Middle frontal gyrus (tissue), 1 donor: ENCODE measurements at regions not wholly inside any gene's neighbourhood (a gene's known extent, or its start where the extent isn't known, plus 50 kb on each side); places are given as distances from the start of the nearest gene placed in this dataset.

Experiments used
- DNase-seq: peaks from one replicate; pipeline ENCODE4 v3.0.0-alpha.2; 2015; ENCODE audit warnings: low spot score; ENCODE audit errors: extremely low spot score

DNA sequence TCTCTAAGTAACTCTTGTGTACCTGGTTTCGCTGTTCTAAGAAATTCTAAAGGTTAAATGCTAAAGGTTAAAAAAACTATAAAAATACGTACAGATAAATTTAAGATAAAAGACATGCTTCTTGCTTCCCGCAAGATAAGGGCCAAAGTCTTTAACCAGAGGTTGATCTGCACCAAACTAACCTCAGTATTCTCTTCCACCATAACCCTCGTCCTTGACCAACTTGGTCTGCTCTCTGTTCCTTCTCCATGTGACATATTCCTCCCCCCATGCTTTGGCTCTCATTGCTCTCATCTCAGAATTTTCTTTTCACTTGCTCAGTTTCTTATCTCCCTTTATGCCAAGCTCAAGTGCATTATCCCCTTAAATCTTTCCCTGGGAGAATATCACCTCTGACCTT lies 330.5 kb upstream of the ZFHX3 start:
- no peak for DNase-seq

GRCh38 chr16:73371584-73372319 lies 323.8 kb upstream of the ZFHX3 start:
- DNase-seq = no peak

DNA sequence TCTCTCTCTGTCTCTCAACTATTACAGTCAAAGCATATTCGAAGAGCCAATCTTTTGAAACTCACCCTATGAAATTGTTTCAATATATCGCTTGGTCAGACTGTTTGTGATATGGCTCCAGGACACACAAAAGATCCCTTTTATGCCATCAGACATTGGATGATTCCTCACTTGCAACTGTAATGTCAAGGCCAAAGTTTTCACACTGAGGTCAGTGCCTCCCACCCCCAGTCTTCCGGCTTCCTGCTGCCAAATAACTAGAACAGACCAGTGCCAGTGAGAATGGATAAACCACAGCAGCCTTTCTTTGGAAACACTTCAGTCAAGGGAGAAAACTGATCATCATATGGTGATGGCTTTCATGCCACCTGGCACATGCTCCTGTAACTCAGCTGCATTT lies 321.9 kb upstream of the ZFHX3 start:
- no peak for DNase-seq

- no peak for DNase-seq
Observed at GRCh38 chr16:73368715-73369114, 320.8 kb upstream of the ZFHX3 start.

GRCh38 chr16:73365016-73365551 lies 317.2 kb upstream of the ZFHX3 start:
- DNase-seq = no peak

DNA sequence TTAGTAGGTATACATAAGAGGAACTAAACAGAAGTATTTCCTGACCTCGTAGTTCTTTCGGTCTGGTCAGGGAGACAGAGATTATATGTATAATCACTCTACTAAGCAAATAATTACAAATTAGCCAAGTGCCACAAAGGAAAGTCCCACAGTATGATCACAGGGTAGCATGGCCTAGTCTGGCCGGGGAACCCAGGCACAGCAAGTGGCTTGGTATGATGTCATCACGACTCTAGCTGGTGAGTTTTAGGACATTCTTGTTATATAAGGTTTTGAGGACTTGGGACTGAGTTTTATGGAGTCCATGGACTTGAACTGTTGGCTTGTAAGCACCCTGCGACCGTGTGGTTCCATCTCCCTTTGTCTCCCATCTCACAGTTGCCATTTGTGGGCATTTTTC lies 316.5 kb upstream of the ZFHX3 start:
- no peak for DNase-seq

- no peak for DNase-seq
Observed at GRCh38 chr16:73361061-73361460, 313.1 kb upstream of the ZFHX3 start.

- DNase-seq = no peak
Observed at GRCh38 chr16:73356401-73357079, 308.6 kb upstream of the ZFHX3 start.

DNA sequence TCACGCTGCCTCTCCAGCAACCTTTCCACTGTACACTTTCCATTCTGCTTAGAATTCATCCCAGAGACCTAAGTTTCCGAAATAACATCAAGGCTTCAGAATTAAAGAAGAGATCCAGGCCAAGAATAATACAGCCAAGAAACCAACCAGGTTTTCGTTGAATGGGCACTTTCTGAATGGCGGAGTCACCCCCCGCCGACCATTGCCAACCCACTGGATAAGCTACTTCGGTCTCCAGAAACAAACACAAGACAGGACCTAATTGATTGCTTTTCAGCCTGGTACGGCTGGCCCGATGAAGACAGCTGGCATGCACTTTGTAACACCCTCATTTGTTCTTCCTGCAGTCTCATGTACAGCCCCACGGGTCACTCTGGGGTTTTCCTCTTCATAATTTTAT lies 308.1 kb upstream of the ZFHX3 start:
- no peak for DNase-seq

GRCh38 chr16:73354434-73354833 lies 306.5 kb upstream of the ZFHX3 start:
- DNase-seq = no peak

- no peak for DNase-seq
Observed at GRCh38 chr16:73350707-73351452, 303.0 kb upstream of the ZFHX3 start.

GRCh38 chr16:73347500-73348375 lies 299.8 kb upstream of the ZFHX3 start:
- no peak for DNase-seq

DNA sequence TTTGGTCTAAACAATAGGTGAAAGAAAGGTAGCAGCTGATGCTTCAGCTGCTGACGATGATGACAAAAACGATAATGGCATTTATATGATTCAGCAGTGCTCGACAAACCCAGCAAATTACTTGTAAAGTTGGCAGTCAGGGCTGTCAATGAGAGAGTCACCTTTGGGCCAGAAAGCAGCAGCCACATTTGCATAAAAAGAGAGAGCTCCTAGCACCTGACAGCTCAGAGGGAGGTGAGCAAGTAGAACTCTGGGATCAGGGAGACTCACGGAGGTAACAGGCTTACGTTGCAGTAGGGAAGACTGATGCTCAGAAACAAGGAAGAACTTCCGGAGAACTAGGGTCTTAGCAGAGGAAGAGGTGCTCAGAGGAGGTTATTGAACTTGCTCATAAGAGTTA lies 291.9 kb upstream of the ZFHX3 start:
- no peak for DNase-seq

DNA sequence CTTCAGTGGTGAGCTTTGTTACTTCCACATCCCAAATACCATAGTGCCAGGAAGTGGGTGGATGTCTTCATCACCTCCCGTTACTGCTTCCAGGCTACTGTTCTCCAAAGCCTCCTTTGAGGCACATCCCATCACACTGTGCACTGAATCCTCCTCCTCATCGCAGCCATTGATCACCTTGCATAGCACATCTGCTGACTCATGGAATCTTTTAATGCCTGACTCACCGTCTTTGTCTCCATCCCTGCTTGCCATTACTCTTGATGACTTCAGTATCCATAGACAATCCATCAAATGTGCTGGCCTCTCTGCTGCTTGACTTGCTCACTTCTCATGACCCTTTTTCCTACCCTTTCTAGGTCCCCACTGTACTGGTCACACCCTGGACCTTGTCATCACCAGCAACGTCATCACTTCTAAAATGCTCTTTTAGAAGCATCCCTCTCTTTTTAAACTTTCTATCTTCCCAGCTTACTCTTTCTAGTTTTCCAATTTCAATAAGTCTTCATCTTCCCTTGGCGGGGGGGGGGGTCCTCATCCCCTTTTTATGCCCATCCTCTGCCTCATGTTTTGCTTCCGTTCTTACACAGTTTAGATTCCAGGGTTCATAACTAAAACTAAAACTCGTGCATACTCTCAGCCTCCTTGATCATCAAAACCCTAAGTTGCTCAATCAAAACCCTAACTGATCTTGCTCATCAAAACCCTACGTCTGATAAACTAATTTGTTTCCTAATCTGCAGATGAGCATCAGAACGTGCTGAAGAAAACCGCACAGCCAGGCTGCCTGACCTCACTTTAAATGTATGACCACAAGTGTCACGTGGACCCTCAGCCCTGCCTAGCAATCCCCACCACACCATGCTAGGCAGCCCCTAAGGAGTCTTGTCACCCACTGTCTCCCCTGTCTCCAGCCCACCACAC lies 289.7 kb upstream of the ZFHX3 start:
- DNase-seq = no peak

GRCh38 chr16:73329358-73330286 lies 281.7 kb upstream of the ZFHX3 start:
- peak; percentile 69 for DNase-seq

GRCh38 chr16:73326770-73327470 lies 279.0 kb upstream of the ZFHX3 start:
- DNase-seq = no peak

GRCh38 chr16:73326221-73326620 lies 278.3 kb upstream of the ZFHX3 start:
- DNase-seq = no peak

- no peak for DNase-seq
Observed at GRCh38 chr16:73323880-73324279, 276.0 kb upstream of the ZFHX3 start.
